GM21360 (cell line): ENCODE measurements at regions not wholly inside any gene's neighbourhood (a gene's known extent, or its start where the extent isn't known, plus 50 kb on each side); places are given as distances from the start of the nearest gene placed in this dataset.
"Not testable (repeated sequence)": the region's sequence is repeated elsewhere in the genome, so short reads cannot be mapped to it uniquely, and the experiment has no call there.

ENCODE experiments used
- ATAC-seq: cut with Tn5 transposase; IDR thresholded peaks from one replicate; pipeline ENCODE4 v1.9.1; 2021; ENCODE audit warnings: mild to moderate bottlenecking, moderate library complexity; ENCODE audit not compliant: unreplicated experiment

- ATAC-seq = no peak
Observed at GRCh38 chr4:64857198-64857597, 447.9 kb upstream of the TECRL start.

GRCh38 chr4:64846417-64846816 is 437.2 kb upstream of the TECRL start:
- no peak for ATAC-seq

DNA sequence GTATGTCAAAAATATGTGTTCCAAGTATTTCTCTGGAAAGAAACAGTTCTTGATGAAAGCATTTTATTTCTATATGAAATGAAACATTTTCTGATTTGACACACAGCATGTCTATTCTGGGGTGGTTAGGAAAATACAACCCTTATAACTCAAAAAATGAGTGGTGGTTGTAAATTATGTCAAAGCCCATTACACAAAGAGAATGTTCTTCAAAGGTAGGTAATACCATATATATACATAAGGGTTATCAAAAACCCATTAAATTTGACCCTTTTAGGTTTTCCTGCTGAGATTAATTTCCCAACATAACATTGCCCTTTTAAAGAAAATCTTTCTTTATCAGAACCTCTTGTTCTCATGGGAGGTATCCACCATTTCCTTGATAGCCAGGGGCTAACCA is 420.5 kb upstream of the TECRL start:
- no peak for ATAC-seq

- ATAC-seq = no peak
Observed at GRCh38 chr4:64824591-64824990, 415.3 kb upstream of the TECRL start.

DNA sequence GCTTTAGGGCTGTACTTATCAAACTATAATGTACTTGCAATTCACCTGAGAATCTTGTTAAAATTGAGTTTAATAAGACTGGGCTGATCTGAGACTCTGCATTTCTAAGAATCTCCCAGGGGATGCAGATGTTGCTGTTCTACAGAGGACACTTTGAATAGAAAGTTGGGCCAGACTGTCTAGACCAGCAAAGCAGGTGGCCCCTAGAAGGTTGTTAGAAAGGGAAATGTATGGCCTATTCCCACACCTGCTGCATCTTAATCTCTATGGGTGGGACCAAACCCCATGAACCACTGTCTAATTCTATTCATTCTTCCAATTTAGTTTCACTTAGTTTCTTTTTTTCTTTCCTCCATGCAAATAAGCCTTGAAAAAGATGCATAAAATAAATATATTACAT is 413.2 kb upstream of the TECRL start:
- no peak for ATAC-seq

DNA sequence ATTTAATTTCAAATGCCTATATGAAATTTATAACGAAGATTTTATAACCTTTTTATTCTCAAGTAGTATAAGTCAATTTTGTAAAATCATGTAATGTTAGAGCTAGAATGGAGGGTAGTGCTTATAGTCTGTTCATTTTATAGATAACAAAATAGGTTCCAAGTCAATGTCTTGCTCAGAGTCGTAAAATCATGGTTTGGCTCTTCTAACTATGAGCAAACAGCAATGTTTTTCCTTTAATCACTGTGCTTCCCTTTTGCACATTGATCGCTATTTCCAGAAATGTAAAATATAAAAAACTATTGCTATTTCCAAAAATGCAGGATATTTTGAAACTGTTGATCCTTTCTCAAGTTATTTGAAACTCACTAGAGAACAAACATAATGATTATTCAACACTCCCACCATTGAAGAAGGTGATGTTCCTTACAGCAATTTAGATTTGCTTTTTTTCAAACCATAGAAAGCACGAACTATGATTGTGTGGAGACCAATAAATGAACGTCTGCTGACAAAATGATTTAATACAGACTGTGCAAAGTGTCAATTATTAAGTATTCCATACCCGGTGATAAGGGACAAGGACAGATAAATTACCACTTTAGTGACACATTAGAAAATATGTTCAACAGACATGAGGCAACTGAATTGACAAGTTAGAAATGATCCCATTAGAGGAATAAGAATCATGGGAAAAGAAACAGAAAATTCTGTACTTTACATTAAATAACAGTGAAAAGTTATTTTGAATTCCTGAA is 412.1 kb upstream of the TECRL start:
- ATAC-seq = no peak

GRCh38 chr4:64814616-64815015 is 405.4 kb upstream of the TECRL start:
- ATAC-seq = no peak

DNA sequence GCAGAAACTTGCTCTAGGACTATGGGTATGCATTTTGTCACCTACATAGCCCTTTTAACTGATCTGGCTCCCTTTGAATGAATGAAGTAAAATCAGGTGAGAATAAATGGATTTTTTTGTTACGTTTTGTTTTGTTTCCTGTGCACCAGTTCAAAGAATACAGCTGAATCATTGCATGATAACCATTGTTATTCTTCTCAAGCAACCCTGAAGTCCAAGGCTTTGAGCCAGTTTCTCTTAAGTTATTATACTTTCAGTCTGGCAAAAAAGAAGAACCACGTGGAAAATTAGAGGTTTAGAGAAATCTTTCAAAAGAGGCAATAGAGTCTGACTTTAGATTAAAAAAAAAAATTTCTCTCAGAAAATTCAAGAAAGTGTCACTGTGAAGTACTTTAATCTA is 398.6 kb upstream of the TECRL start:
- ATAC-seq = no peak

DNA sequence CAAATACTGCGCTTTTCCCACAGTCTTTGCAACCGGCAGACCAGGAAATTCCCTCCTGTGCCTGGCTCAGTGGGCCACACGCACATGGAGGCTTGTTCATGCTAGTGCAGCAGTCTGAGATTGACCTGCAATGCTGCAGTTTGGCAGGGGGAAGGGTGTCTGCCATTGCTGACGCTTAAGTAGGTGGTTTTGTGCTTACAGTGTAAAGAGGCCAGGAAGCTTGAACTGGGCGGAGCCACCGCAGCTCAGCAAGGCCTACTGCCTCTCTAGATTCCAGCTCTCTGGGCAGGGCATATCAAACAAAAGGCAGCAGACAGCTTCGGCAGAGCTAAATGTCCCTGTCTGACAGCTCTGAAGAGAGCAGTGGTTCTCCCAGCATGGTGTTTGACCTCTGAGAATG is 390.5 kb upstream of the TECRL start:
- no peak for ATAC-seq

GRCh38 chr4:64798828-64799227 is 389.6 kb upstream of the TECRL start:
- not testable (repeated sequence) for ATAC-seq

DNA sequence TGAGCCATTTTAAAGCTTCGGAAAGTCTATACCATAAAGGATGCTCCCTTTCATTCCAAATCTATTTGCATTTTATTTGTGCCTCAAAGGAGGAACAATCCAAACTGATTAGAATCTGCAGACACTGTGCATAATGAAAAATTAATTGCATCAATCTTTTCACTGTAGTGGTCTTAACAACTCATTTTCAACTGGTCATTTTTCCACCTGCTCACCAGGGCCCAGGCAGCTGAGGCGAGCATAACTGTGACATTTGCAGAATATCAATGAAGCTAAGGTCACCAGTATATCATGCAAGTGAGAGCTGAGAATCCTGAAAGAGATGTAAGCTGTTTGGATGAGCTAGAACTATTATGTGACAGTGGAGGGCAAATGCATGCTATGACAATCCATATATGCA is 387.3 kb upstream of the TECRL start:
- ATAC-seq = no peak

DNA sequence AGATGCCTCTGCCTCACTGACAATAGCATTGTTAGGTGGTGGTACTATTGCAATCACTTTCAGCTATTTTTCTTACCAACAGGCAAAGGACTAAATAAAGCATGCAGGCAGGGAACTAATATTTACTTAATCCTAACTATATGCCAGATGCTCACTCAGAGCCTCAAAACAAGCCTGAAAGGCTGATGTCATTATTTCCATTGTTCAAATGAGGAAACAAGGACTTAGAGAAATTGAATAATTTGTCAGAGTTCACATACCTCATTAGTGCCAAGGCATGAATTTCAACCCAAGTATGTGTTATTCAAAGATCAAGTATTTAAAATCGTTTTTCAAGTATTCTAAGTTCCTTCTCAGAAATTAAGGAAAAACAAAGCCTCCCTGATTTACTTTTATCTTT is 374.9 kb upstream of the TECRL start:
- no peak for ATAC-seq

GRCh38 chr4:64781737-64782326 is 372.6 kb upstream of the TECRL start:
- peak; percentile 52 for ATAC-seq

DNA sequence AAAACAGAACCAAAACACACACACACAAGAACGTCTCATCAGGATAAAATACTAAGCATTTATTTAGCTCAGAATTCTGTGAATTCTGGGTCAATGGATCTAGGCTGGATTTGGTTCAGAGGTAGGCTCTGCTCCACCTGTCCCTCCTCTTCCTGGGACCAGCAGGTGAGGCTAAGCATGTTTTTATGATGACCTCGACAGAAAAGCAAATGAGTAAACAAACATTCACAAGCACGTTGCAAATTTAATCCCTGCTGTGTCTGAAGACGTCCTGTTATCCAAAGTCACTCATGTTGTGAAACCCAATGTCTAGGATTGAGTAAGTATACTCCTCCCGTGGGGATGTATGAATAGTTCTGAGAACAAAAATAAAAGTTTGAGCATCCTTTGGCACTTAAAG is 371.4 kb upstream of the TECRL start:
- ATAC-seq = no peak

- ATAC-seq = no peak
Observed at GRCh38 chr4:64777286-64777685, 368.0 kb upstream of the TECRL start.

GRCh38 chr4:64776820-64777219 is 367.6 kb upstream of the TECRL start:
- ATAC-seq = no peak

DNA sequence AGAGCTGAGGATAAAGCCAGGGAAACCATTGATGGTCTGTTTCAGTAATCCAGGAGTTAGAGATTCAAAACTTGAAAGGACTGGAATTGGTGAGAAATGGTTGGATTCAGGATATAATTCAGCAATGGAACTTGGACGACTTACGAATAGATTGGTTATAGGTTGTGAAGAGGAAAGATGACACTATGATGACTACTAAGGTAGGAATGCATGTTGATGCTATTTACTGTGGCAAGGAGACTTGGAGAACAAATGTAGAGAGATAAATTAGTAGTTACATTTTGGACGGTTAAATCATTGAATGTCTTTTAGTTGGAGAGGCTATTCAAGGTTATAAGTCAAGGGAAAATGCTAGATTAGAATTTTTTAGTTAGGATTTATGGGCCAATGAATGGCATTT is 365.4 kb upstream of the TECRL start:
- ATAC-seq = no peak

DNA sequence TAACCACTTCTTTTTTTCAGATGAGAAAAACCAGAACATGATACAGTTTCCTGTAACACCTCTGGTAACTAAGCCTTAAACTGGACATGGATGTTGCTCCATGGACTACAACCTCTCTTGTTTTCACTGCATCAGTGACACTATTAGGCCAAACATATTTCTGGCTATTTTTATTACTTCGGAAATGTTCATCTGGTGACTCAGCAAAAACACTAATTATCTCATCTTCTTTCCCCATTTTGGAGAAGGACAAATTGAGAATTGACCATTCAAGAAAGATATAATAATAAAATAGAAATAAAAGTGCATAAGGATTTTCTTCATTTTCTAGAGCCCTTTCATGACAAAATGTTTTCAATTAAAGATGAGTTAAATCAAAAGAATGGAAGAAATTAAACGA is 361.9 kb upstream of the TECRL start:
- ATAC-seq = no peak

DNA sequence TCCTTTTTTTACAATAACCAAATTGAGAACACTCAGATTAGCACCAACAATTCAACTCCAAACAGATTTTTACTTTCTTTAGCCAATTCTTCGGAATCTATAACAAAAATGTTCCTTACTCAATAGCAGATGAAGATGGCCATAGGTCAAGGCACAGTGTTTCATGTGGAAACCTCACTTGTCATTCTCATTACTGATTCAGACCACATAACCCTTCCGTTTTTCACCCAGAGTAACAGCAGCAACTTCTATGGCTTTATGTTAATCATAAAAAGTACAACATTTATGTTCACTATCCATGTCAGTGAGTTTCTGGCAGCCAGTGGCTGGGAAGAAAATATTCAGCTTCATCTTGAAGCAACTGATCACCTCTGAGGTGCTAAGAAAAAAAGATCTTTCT is 358.3 kb upstream of the TECRL start:
- ATAC-seq = no peak

DNA sequence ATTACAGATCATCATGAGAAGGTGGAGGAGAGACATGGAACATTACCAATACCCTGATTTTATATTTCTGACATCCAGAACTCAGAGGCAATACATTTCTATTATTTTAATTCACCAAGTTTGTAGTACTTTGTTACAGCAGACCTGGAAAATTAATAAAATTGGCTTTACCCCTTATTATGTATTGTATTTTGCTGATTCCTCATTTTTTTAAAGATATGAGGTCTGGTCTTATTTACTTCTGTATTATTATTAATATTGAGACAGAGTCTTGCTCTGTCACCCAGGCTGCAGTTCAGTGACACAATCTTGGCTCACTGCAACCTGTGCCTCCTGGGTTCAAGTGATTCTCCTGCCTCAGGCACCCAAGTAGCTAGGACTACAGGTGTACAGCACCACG is 357.3 kb upstream of the TECRL start:
- ATAC-seq = no peak

DNA sequence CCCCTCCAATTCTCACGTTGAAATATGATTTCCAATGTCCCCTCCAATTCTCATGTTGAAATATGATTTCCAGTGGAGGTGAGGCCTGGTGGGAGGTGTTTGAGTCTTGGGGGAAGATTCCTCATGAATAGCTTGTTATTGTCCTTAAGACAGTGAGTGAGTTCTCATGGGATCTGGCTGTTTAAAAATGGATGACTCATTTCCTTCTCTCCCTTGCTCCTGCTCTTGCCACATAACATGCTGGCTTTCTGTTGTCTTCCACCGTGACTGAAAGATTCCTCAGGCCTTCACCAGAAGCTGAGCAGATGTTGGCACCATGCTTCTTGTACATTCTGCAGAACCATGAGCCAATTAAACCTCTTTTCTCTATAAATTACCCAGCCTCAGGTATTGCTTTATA is 346.8 kb upstream of the TECRL start:
- ATAC-seq = no peak

DNA sequence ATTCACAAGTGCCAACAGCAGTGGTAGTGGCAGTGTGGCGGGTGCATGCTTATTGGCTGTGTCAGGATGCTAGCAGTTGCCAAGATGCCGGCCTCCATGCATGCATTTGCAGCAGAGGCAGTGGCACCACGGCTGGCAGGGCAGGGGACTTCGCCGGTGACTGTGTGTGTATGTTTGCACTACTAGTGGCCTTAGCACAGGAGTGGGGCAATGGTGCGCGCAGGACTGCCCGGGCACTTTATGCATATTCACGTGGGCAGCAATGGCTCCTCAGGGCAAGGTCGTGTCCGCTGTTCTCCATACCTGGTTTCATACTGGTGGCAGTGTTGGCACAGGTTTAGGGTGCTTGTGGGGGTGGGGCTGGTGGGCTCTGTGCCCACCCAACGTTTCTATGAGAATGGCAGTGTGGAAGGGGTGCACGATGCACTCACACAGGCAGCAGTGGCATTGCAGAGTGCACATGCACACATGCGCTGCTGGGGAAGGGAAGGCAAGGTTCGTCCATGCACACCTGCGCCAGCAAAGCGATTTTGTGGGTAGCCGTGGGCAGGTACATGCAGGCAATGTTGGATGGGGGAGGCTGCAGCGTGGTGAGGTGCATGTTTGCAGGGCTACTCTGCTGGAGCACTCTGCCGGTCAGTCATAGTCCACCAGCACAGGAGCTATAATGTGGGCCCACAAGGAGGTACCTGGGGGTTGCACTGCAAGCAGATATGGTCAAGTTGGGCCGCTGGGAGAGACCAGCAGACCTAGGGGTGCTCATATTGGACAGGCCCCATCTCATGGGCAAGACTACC is 338.9 kb upstream of the TECRL start:
- no peak for ATAC-seq
